Heart right ventricle (tissue), 16 donors: ENCODE measurements at regions not wholly inside any gene's neighbourhood (a gene's known extent, or its start where the extent isn't known, plus 50 kb on each side); places are given as distances from the start of the nearest gene placed in this dataset.

Experiments used
- ATAC-seq, 8 donors: fragments of 200-7000 bp; cut with Tn5 transposase; one replicate each; pipeline ENCODE4 v1.9.1; 2020; ENCODE audit warnings: mild to moderate bottlenecking in 8 of 8, moderate library complexity in 8 of 8, moderate number of reproducible peaks in 1 of 8
- DNase-seq, 2 donors: peaks; one replicate each; pipeline ENCODE4 v3.0.0-alpha.2; 2020
- H3K27ac ChIP-seq, 10 donors: fragments of 200-600 bp; sonication (generic) in 2 of 10; one replicate each; pipeline versions ENCODE4 v1.5.0 to v1.8.0; 2020 to 2022; ENCODE audit warnings: mild to moderate bottlenecking in 3 of 10
- H3K27me3 ChIP-seq, 7 donors: fragments of 200-600 bp; one replicate each; pipeline ENCODE4 v1.8.0; 2021 to 2022; ENCODE audit warnings: mild to moderate bottlenecking in 2 of 7
- H3K36me3 ChIP-seq, 9 donors: fragments of 200-600 bp; sonication (generic) in 1 of 9; one replicate each; pipeline versions ENCODE4 v1.5.0 to v1.8.0; 2020 to 2022; ENCODE audit warnings: mild to moderate bottlenecking in 2 of 9
- H3K4me1 ChIP-seq, 9 donors: fragments of 200-600 bp; sonication (generic) in 1 of 9; one replicate each; pipeline versions ENCODE4 v1.5.0 to v1.8.0; 2020 to 2022; ENCODE audit warnings: mild to moderate bottlenecking in 4 of 9
- H3K4me3 ChIP-seq, 10 donors: fragments of 200-600 bp; sonication (generic) in 2 of 10; one replicate each; pipeline versions ENCODE4 v1.5.0 to v1.8.0; 2020 to 2022; ENCODE audit warnings: mild to moderate bottlenecking in 7 of 10, moderate library complexity in 2 of 10
- H3K9me3 ChIP-seq, 11 donors: fragments of 200-600 bp in 10 of 11; sonication (generic) in 2 of 11; one replicate each; pipeline versions ENCODE4 v1.5.0 to v1.8.0; 2013 to 2022; ENCODE audit warnings: mild to moderate bottlenecking in 2 of 11, control low read depth in 1 of 11, moderate library complexity in 1 of 11
- WGBS, 2 donors: extraction: QIAGEN DNeasy Blood & Tissue Kit; methylation state at CpG; one replicate each; pipeline ENCODE4 v1.1.7; 2013; ENCODE audit warnings: inconsistent platforms in 1 of 2; 5-methylcytosine and 5-hydroxymethylcytosine counted together
- intact Hi-C, 10 donors: fragments of 100-400 bp; cut with DNase I; formaldehyde crosslinking; loops; one replicate each; pipeline versions ENCODE4 v1.11.1 to v1.14.2; 2022
- TF ChIP-seq, protein P1 (sequence below), 9 donors: fragments of 200-600 bp; sonication (generic) in 2 of 9; IDR thresholded peaks; one replicate each; pipeline versions ENCODE4 v1.5.0 to v1.8.0; 2021 to 2022; ENCODE audit warnings: antibody characterized with exemption in 9 of 9, mild to moderate bottlenecking in 5 of 9, moderate library complexity in 1 of 9
- donor health status: Arrhythmogenic right ventricular cardiomyopathy.
- donor health status: ischemic (EF 13 %, LVEDD 7.1; RV severe dilation, severe dysfunction).
- donor health status: healthy with polysubstance abuse.
- donor health status: DM: no; HTN: yes; CAD: no.
- donor health status: DM: no; HTN: no; CAD: no.
- donor health status: ischemic (EF 25% LVEDD 6.9; RV normal size, moderate dysfunction).
- donor health status: ischemic (EF 25% LVEDD 5.7; RV mildly dilated, moderate dysfunction).
- donor health status: healthy.
- donor health status: DM: yes; HTN: yes; CAD: no.
- donor health status: Ischemic cardiomyopathy.
- donor health status: ischemic (EF 35%, LVEDD 5.7; RV mildly dilated, moderate dysfunction).
- donor health status: nonischemic (EF 11% LVEDD 7.7; RV severe dilation, severe dysfunction).
- donor health status: DM: yes; HTN: yes; CAD: no.
- donor health status: PGD.
- donor health status: ischemic (EF 29% LVEDD 5.4; RV normal size, mild dysfunction).
- donor health status: nonischemic (EF 23%, LVEDD 6.1; RV moderate dilation, normal function).

DNA sequence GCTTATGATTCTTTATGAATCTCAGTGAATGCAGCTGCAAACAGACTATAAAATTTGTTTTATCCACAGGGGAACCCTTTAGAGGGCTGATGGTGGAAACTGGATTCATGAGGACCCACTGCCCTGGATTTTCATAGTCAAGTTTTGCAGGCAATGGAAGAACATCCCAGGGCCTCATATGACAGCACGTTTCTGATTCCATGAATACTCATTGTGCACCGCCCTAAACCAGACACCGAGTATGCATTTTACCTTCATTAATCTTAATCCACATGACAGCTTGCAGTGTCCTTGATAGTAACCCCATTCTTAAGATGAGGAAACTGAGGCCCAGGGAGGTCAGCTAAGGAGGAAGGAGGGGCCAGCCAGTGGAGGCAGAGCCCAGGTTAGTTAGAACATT is 270.4 kb downstream of the PREX1 start:
- Histone ChIP-seq H3K36me3 (no peaks in the 10 kb centered on the region), H3K4me1 (no peaks in the 10 kb centered on the region), H3K4me3 (no peak overlapping the region), H3K9me3 (no peaks in the 10 kb centered on the region), H3K27ac (no peak overlapping the region), H3K27me3 (peaks cover 0 to 11% (median 5%) of the 10 kb centered on the region in 7 donors)
- no peak for DNase-seq
- WGBS, 2 donors = 85 to 89% methylated on average over 3 of the region's 3 CpGs
- TF ChIP-seq, protein P1, sequence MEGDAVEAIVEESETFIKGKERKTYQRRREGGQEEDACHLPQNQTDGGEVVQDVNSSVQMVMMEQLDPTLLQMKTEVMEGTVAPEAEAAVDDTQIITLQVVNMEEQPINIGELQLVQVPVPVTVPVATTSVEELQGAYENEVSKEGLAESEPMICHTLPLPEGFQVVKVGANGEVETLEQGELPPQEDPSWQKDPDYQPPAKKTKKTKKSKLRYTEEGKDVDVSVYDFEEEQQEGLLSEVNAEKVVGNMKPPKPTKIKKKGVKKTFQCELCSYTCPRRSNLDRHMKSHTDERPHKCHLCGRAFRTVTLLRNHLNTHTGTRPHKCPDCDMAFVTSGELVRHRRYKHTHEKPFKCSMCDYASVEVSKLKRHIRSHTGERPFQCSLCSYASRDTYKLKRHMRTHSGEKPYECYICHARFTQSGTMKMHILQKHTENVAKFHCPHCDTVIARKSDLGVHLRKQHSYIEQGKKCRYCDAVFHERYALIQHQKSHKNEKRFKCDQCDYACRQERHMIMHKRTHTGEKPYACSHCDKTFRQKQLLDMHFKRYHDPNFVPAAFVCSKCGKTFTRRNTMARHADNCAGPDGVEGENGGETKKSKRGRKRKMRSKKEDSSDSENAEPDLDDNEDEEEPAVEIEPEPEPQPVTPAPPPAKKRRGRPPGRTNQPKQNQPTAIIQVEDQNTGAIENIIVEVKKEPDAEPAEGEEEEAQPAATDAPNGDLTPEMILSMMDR (IDR thresholded peaks at IDR 0.05) = no peak
- intact Hi-C loops = no loop called here
- ATAC-seq = no peak

DNA sequence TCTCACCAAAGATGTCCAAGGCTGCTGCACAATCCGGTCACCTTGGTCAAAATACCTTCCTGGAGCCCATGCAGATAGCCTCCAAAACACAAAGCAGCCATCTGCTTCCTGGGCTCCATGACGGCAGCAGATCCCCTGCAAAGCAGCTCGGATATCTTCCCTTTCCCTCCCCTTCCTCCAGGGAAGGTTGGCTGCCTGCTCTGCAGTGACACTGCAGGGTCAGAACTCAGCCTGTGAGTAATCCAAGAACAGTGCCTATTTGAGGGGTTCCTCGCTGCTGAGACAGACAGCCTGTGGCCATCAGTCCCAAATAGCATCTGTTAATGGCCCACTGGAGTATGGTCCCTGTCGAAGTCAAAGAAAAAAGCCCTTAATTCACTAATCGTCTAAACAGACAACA is 270.8 kb downstream of the PREX1 start:
- no peaks in the 10 kb centered on the region for H3K4me1 ChIP-seq
- ATAC-seq (no peak), DNase-seq (no peak)
- TF ChIP-seq, protein P1 (IDR thresholded peaks at IDR 0.05) = no peak
- H3K4me3 ChIP-seq = no peak overlapping the region
- 51 to 58% methylated on average over 6 of the region's 6 CpGs for WGBS, 2 donors
- H3K27me3 ChIP-seq = peaks cover 0 to 11% (median 5%) of the 10 kb centered on the region in 7 donors
- no peaks in the 10 kb centered on the region for H3K9me3 ChIP-seq
- no peaks in the 10 kb centered on the region for H3K36me3 ChIP-seq
- H3K27ac ChIP-seq = no peak overlapping the region
- intact Hi-C loops = no loop called here

DNA sequence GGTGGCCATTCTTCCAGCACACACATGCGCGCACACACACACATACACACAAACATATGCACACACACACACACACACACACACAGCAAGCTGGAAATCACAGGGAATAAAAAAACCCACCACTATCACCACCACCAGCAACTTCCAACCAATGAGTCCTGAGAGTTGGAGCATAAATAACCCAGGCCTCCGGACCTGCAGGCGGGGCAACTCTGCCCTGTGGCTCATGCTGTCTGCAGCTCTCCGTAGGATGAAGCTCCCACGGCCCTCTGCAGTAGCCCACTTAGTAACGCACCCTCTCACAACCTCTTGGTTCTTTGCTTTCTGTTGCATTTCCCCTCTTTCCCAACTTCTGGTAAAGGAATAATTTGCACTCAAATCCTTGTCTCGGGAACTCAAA is 275.2 kb downstream of the PREX1 start:
- WGBS, 2 donors = 78 to 83% methylated on average over 8 of the region's 8 CpGs
- intact Hi-C loops = no loop called here
- H3K36me3 ChIP-seq = no peaks in the 10 kb centered on the region
- no peaks in the 10 kb centered on the region for H3K9me3 ChIP-seq
- peaks cover 0 to 16% (median 5%) of the 10 kb centered on the region in 7 donors for H3K27me3 ChIP-seq
- H3K27ac ChIP-seq = no peak overlapping the region
- ATAC-seq (no peak), DNase-seq (no peak)
- H3K4me3 ChIP-seq = no peak overlapping the region
- H3K4me1 ChIP-seq = no peaks in the 10 kb centered on the region
- TF ChIP-seq, protein P1 (IDR thresholded peaks at IDR 0.05) = no peak

GRCh38 chr20:48550814-48551213 is 277.0 kb downstream of the PREX1 start:
- DNase-seq (no peak), ATAC-seq (no peak)
- intact Hi-C loops = no loop called here
- TF ChIP-seq, protein P1 (IDR thresholded peaks at IDR 0.05) = no peak
- 84 to 89% methylated on average over 7 of the region's 7 CpGs for WGBS, 2 donors
- Histone ChIP-seq H3K9me3 (no peaks in the 10 kb centered on the region), H3K4me1 (no peaks in the 10 kb centered on the region), H3K27ac (no peak overlapping the region), H3K4me3 (no peak overlapping the region), H3K36me3 (no peaks in the 10 kb centered on the region), H3K27me3 (peaks cover 0 to 16% (median 3%) of the 10 kb centered on the region in 7 donors)
